ENCODE measurements at regions not wholly inside any gene's neighbourhood (a gene's known extent, or its start where the extent isn't known, plus 50 kb on each side); places are given as distances from the start of the nearest gene placed in this dataset.

GRCh38 chr1:234878288-234878687, 250.3 kb downstream of the TOMM20 start:
- no peak for TF ChIP-seq EZH2phosphoT487 (IDR thresholded peaks at IDR 0.05; ENCODE audit: borderline replicate concordance, low read depth, low read length)
- TF ChIP-seq, protein P1, sequence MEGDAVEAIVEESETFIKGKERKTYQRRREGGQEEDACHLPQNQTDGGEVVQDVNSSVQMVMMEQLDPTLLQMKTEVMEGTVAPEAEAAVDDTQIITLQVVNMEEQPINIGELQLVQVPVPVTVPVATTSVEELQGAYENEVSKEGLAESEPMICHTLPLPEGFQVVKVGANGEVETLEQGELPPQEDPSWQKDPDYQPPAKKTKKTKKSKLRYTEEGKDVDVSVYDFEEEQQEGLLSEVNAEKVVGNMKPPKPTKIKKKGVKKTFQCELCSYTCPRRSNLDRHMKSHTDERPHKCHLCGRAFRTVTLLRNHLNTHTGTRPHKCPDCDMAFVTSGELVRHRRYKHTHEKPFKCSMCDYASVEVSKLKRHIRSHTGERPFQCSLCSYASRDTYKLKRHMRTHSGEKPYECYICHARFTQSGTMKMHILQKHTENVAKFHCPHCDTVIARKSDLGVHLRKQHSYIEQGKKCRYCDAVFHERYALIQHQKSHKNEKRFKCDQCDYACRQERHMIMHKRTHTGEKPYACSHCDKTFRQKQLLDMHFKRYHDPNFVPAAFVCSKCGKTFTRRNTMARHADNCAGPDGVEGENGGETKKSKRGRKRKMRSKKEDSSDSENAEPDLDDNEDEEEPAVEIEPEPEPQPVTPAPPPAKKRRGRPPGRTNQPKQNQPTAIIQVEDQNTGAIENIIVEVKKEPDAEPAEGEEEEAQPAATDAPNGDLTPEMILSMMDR (conservative IDR thresholded peaks at IDR 0.05; ENCODE audit: low read length) = no peak

All from OCI-LY7 (cell line).